Mesendoderm (in vitro differentiated cells): ENCODE measurements at regions not wholly inside any gene's neighbourhood (a gene's known extent, or its start where the extent isn't known, plus 50 kb on each side); places are given as distances from the start of the nearest gene placed in this dataset.

Experiments
- DNase-seq: peaks from one replicate; pipeline ENCODE4 v3.0.0; 2013
- H2AK5ac ChIP-seq: 2 replicates; pipeline ENCODE4 v1.6.1; 2013; ENCODE audit warnings: low read length, inconsistent platforms
- H2BK120ac ChIP-seq: 2 replicates; pipeline ENCODE4 v1.6.1; 2013; ENCODE audit warnings: low read depth, mild to moderate bottlenecking, low read length, moderate library complexity, mixed read lengths
- H2BK15ac ChIP-seq: replicated peaks from 2 replicates; pipeline ENCODE4 v1.6.1; 2013; ENCODE audit warnings: low read depth, mild to moderate bottlenecking, moderate library complexity
- H2BK5ac ChIP-seq: 2 replicates; pipeline ENCODE4 v1.6.1; 2013; ENCODE audit warnings: low read length, inconsistent platforms
- H3K18ac ChIP-seq: 2 replicates; pipeline ENCODE4 v1.6.1; 2013; ENCODE audit warnings: mild to moderate bottlenecking, low read length, mixed read lengths
- H3K23ac ChIP-seq: one replicate; pipeline ENCODE4 v1.6.1; 2013; ENCODE audit warnings: low read length
- H3K27ac ChIP-seq: 2 replicates; pipeline ENCODE4 v1.5.1; 2013; ENCODE audit warnings: low read depth, mild to moderate bottlenecking, inconsistent platforms, low read length, moderate library complexity
- H3K27me3 ChIP-seq: 2 replicates; pipeline ENCODE4 v1.6.1; 2013; ENCODE audit warnings: low read length, control low read depth, mild to moderate bottlenecking, inconsistent platforms; ENCODE audit not compliant: insufficient read depth, poor library complexity
- H3K36me3 ChIP-seq: 2 replicates; pipeline ENCODE4 v1.6.1; 2013; ENCODE audit warnings: low read length, inconsistent platforms; ENCODE audit not compliant: control insufficient read depth, insufficient read depth
- H3K4ac ChIP-seq: one replicate; pipeline ENCODE4 v1.6.1; 2013; ENCODE audit warnings: low read depth, mild to moderate bottlenecking, low read length, moderate library complexity
- H3K4me1 ChIP-seq: 2 replicates; pipeline ENCODE4 v1.6.1; 2013; ENCODE audit warnings: low read depth, low read length, inconsistent platforms; ENCODE audit not compliant: control insufficient read depth
- H3K4me2 ChIP-seq: 2 replicates; pipeline ENCODE4 v1.6.1; 2013; ENCODE audit warnings: low read length
- H3K4me3 ChIP-seq: 2 replicates; pipeline ENCODE4 v1.5.1; 2013; ENCODE audit warnings: mild to moderate bottlenecking, low read length
- H3K56ac ChIP-seq: one replicate; pipeline ENCODE4 v1.6.1; 2013; ENCODE audit warnings: low read length
- H3K79me1 ChIP-seq: 2 replicates; pipeline ENCODE4 v1.6.1; 2013; ENCODE audit warnings: low read length, inconsistent platforms
- H3K79me2 ChIP-seq: 2 replicates; pipeline ENCODE4 v1.6.1; 2013; ENCODE audit warnings: mild to moderate bottlenecking, low read length; ENCODE audit not compliant: control insufficient read depth, insufficient read depth
- H3K9ac ChIP-seq: 2 replicates; pipeline ENCODE4 v1.6.1; 2013; ENCODE audit warnings: low read length, inconsistent platforms
- H4K5ac ChIP-seq: one replicate; pipeline ENCODE4 v1.6.1; 2013; ENCODE audit warnings: low read length
- H4K8ac ChIP-seq: one replicate; pipeline ENCODE4 v1.6.1; 2013; ENCODE audit warnings: low read depth, mild to moderate bottlenecking, control low read depth, low read length, moderate library complexity
- WGBS: extraction: QIAGEN DNeasy Blood & Tissue Kit; methylation state at CpG from one replicate; pipeline ENCODE4 v1.1.7; 2013; ENCODE audit warnings: low lambda C conversion rate, missing lambda C conversion rate; ENCODE audit not compliant: insufficient coverage; ENCODE audit errors: extremely low coverage; 5-methylcytosine and 5-hydroxymethylcytosine counted together

DNA sequence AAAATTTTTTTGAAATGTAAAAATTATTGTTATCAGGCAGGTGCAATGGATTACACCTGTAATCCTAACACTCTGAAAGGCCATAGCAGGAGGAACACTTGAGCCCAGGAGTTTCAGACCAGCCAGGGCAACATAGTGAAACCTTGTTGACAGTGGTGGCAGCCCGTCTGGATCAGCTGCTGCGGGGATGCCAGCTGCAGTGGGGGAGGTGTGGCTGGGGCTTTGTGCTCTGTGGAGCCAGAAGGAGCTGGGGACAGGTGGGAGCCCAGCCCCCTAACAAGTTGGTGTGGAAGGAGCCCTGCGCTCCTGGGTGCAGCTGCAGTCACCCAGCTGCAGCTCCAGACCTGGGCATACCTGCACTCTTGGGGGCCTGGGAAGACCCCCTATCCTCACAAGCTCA is 182.4 kb upstream of the MC4R start:
- no peak overlapping the region for H2BK120ac ChIP-seq
- H2BK15ac ChIP-seq = no peak overlapping the region
- H3K27ac ChIP-seq = no peak overlapping the region
- H3K18ac ChIP-seq = no peak overlapping the region
- H4K8ac ChIP-seq = no peak overlapping the region
- no peak overlapping the region for H4K5ac ChIP-seq
- H3K9ac ChIP-seq = no peak overlapping the region
- no peak for DNase-seq
- no peaks in the 10 kb centered on the region for H3K79me2 ChIP-seq
- no peak overlapping the region for H3K4ac ChIP-seq
- no peaks in the 10 kb centered on the region for H3K36me3 ChIP-seq
- WGBS = no CpG with 5 or more reads among the region's 3 CpGs
- H2BK5ac ChIP-seq = no peak overlapping the region
- no peak overlapping the region for H3K4me2 ChIP-seq
- H3K4me3 ChIP-seq = no peak overlapping the region
- no peak overlapping the region for H3K23ac ChIP-seq
- H3K56ac ChIP-seq = no peak overlapping the region
- no peak overlapping the region for H2AK5ac ChIP-seq
- H3K79me1 ChIP-seq = no peaks in the 10 kb centered on the region
- no peaks in the 10 kb centered on the region for H3K27me3 ChIP-seq
- no peaks in the 10 kb centered on the region for H3K4me1 ChIP-seq

- Histone ChIP-seq H2BK5ac (no peak overlapping the region), H4K8ac (no peak overlapping the region), H3K56ac (no peak overlapping the region), H2AK5ac (no peak overlapping the region), H3K18ac (no peak overlapping the region), H3K23ac (no peak overlapping the region), H3K79me1 (no peaks in the 10 kb centered on the region), H3K27me3 (no peaks in the 10 kb centered on the region), H3K36me3 (no peaks in the 10 kb centered on the region), H3K27ac (no peak overlapping the region), H3K4me2 (no peak overlapping the region), H2BK15ac (no peak overlapping the region), H3K4ac (no peak overlapping the region), H3K4me3 (no peak overlapping the region), H2BK120ac (no peak overlapping the region), H3K9ac (no peak overlapping the region), H3K4me1 (no peaks in the 10 kb centered on the region), H3K79me2 (no peaks in the 10 kb centered on the region), H4K5ac (no peak overlapping the region)
- no peak for DNase-seq
- no CpG with 5 or more reads among the region's 5 CpGs for WGBS
Observed at GRCh38 chr18:60555625-60556024, 183.1 kb upstream of the MC4R start.

DNA sequence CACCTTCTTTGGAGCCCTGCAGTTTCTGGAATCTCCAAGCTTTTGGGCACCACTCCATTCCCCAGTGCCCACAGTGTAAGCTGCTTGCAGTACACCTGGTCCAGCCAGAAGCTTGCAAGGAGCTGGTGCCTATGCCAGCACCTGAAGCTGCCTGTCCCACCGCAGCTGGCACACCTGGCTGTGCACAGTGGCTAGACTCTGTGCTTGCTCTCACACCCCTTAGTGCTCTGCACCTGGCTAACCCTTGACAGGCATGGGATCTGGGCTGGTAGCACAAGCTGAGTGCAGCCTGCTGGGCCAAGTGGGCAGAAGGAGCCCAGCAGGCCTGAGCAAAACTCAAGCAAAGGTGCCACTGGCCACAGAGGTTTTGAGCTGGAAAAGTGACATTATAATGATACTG is 183.8 kb upstream of the MC4R start:
- WGBS = no CpG with 5 or more reads among the region's 1 CpG
- H4K8ac ChIP-seq = no peak overlapping the region
- H3K4me1 ChIP-seq = no peaks in the 10 kb centered on the region
- H3K4ac ChIP-seq = no peak overlapping the region
- no peak for DNase-seq
- no peak overlapping the region for H3K27ac ChIP-seq
- no peak overlapping the region for H2AK5ac ChIP-seq
- no peak overlapping the region for H3K4me3 ChIP-seq
- H3K79me2 ChIP-seq = no peaks in the 10 kb centered on the region
- no peak overlapping the region for H3K56ac ChIP-seq
- H3K79me1 ChIP-seq = no peaks in the 10 kb centered on the region
- H3K27me3 ChIP-seq = no peaks in the 10 kb centered on the region
- no peak overlapping the region for H3K4me2 ChIP-seq
- no peaks in the 10 kb centered on the region for H3K36me3 ChIP-seq
- no peak overlapping the region for H3K23ac ChIP-seq
- no peak overlapping the region for H3K9ac ChIP-seq
- H3K18ac ChIP-seq = no peak overlapping the region
- no peak overlapping the region for H2BK5ac ChIP-seq
- no peak overlapping the region for H2BK120ac ChIP-seq
- H4K5ac ChIP-seq = no peak overlapping the region
- H2BK15ac ChIP-seq = no peak overlapping the region

DNA sequence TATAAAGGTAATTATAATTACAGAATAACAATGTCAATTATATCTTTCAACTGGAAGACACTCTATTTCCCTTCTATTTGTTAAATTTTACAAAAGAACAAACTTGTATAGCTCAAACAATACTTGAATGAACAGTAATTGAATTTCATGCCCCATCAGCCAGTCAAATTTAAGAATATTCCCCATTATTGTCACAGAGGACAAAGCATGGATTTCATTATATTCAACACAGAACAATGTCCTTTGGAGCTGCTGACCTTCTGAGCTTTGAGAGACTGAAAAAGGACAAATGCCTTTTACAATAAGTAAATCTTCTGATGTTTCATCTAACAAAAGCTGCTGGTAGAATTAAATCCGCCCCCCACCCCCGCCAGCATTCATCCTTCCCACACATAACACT is 187.5 kb upstream of the MC4R start:
- H3K27ac ChIP-seq = no peak overlapping the region
- no peak overlapping the region for H3K23ac ChIP-seq
- no peak overlapping the region for H3K4me3 ChIP-seq
- no peak overlapping the region for H4K8ac ChIP-seq
- H3K79me1 ChIP-seq = no peaks in the 10 kb centered on the region
- H2BK120ac ChIP-seq = no peak overlapping the region
- H3K27me3 ChIP-seq = no peaks in the 10 kb centered on the region
- DNase-seq = no peak
- no peak overlapping the region for H2BK5ac ChIP-seq
- H2AK5ac ChIP-seq = no peak overlapping the region
- H3K18ac ChIP-seq = no peak overlapping the region
- H3K4ac ChIP-seq = no peak overlapping the region
- H4K5ac ChIP-seq = no peak overlapping the region
- H3K4me2 ChIP-seq = no peak overlapping the region
- no peaks in the 10 kb centered on the region for H3K79me2 ChIP-seq
- H2BK15ac ChIP-seq = no peak overlapping the region
- no peak overlapping the region for H3K56ac ChIP-seq
- H3K9ac ChIP-seq = no peak overlapping the region
- no peaks in the 10 kb centered on the region for H3K36me3 ChIP-seq
- no CpG with 5 or more reads among the region's 2 CpGs for WGBS
- H3K4me1 ChIP-seq = no peaks in the 10 kb centered on the region

DNA sequence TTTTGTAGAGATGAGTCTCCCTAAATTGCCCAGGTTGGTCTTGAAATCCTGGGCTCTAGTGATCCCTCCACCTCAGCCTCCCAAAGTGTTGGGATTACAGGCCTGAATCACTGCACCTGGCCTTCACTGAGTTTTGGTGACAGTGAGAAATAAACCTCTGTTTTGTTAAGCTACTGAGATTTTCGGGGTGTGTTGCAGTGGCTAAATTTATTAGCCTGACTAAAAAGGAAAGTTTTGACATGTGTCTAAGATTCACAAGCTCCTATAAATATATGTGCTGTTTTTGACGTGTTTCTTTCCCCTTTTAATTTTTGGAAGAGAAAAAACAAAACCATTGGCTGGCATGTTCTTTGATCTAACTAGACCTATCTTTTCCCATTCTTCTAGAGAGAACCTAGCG is 190.5 kb upstream of the MC4R start:
- no CpG with 5 or more reads among the region's 3 CpGs for WGBS

DNA sequence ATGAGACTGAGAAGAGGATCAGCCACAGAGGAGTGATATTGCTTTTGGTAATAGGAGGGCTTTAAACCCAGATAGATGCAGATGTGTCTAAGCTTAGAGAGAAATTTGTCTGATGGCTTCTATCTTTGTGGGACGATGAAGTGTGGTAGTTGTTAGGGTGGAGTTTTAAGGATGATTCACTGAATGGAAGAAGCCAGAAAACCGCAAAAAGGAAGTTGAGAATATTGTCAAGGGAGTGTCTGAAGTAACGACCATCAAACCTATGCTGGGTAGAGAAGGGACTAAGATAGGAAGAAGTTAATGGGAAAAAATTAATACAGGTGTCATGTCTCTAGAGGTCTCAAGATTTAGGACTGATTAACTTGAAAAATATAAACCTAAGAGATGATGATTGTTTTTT is 195.6 kb upstream of the MC4R start:
- H3K79me1 ChIP-seq = no peaks in the 10 kb centered on the region
- no peak overlapping the region for H3K4me3 ChIP-seq
- no peak overlapping the region for H3K4me2 ChIP-seq
- no peak overlapping the region for H3K18ac ChIP-seq
- H2AK5ac ChIP-seq = no peak overlapping the region
- no peak overlapping the region for H2BK120ac ChIP-seq
- DNase-seq = no peak
- H3K4ac ChIP-seq = no peak overlapping the region
- no peaks in the 10 kb centered on the region for H3K79me2 ChIP-seq
- no peak overlapping the region for H3K56ac ChIP-seq
- H3K23ac ChIP-seq = no peak overlapping the region
- no peaks in the 10 kb centered on the region for H3K36me3 ChIP-seq
- no peak overlapping the region for H2BK15ac ChIP-seq
- no peak overlapping the region for H4K8ac ChIP-seq
- no peak overlapping the region for H2BK5ac ChIP-seq
- H3K4me1 ChIP-seq = no peaks in the 10 kb centered on the region
- WGBS = 100% methylated on average over 1 of the region's 3 CpGs
- no peak overlapping the region for H4K5ac ChIP-seq
- no peak overlapping the region for H3K9ac ChIP-seq
- no peaks in the 10 kb centered on the region for H3K27me3 ChIP-seq
- no peak overlapping the region for H3K27ac ChIP-seq

More for the DNA sequence above, 190.5 kb upstream of the MC4R start:
- H3K79me1 ChIP-seq = no peaks in the 10 kb centered on the region
- H2AK5ac ChIP-seq = no peak overlapping the region
- no peak overlapping the region for H3K4me2 ChIP-seq
- no peak overlapping the region for H3K23ac ChIP-seq
- no peaks in the 10 kb centered on the region for H3K4me1 ChIP-seq
- H3K4ac ChIP-seq = no peak overlapping the region
- H3K36me3 ChIP-seq = no peaks in the 10 kb centered on the region
- H3K27me3 ChIP-seq = no peaks in the 10 kb centered on the region
- no peak overlapping the region for H4K8ac ChIP-seq
- H3K27ac ChIP-seq = no peak overlapping the region
- no peak overlapping the region for H3K9ac ChIP-seq
- no peak overlapping the region for H3K56ac ChIP-seq
- H2BK120ac ChIP-seq = no peak overlapping the region
- DNase-seq = no peak
- H3K18ac ChIP-seq = no peak overlapping the region
- H2BK5ac ChIP-seq = no peak overlapping the region
- no peak overlapping the region for H3K4me3 ChIP-seq
- H3K79me2 ChIP-seq = no peaks in the 10 kb centered on the region
- H2BK15ac ChIP-seq = no peak overlapping the region
- H4K5ac ChIP-seq = no peak overlapping the region
